Fibroblast of peridontal ligament (primary cell): ENCODE measurements at regions not wholly inside any gene's neighbourhood (a gene's known extent, or its start where the extent isn't known, plus 50 kb on each side); places are given as distances from the start of the nearest gene placed in this dataset.
A peak's percentile ranks its signal among the peaks of the same experiment; 100 is the strongest.
"Not testable (repeated sequence)": the region's sequence is repeated elsewhere in the genome, so short reads cannot be mapped to it uniquely, and the experiment has no call there.

Experiments used
- DNase-seq: peaks from one replicate; pipeline ENCODE4 v3.0.0-alpha.2; 2010; ENCODE audit errors: extremely low read depth

GRCh38 chr13:34166406-34166805, 348.5 kb downstream of the RFC3 start:
- DNase-seq, result no peak

DNA sequence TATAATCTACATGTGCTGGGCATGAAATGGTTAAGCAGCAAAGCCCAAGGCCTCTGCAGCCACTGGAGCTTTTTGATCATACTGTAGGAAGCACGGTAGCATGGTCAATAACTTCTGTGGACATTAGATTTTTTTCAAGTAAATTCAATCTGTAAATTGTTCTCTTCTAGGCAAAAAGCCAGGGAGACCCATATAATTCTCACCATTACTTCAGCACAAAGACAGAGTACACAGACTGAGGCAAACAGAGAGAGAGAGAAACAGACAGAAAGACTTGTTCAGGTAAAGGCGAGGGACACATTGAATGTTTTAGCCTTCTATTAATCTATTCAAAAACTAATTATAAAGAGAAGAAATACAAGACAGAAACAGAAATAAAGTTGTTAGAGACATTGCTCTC, 349.4 kb downstream of the RFC3 start:
- DNase-seq, result no peak

GRCh38 chr13:34172048-34172447, 354.1 kb downstream of the RFC3 start:
- DNase-seq, result peak; percentile 60

GRCh38 chr13:34174671-34175145, 356.8 kb downstream of the RFC3 start:
- DNase-seq, result peak; percentile 70

GRCh38 chr13:34175551-34175950, 357.6 kb downstream of the RFC3 start:
- no peak for DNase-seq

- no peak for DNase-seq
Measured at GRCh38 chr13:34176633-34177032, 358.7 kb downstream of the RFC3 start.

DNA sequence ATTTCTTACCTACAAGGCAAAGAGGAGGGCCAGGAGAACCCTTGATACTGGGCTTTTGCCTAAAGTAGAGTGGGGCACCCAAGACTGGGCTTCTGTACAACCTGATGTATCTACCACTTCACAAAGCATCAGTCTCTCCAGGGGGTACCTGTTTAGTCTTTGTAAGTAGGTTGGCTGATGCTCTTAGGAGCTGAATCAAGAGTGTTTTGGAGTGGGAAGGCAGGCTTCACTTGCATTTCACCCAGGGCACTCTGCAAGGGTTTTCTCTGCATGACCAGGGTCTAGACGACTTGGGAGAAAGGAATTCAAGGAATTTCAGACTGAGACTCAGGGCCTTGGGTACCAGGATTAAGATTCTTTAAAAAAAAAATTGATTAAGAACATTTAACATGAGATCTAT, 361.5 kb downstream of the RFC3 start:
- no peak for DNase-seq

- DNase-seq, result no peak
Measured at GRCh38 chr13:34179927-34180326, 362.0 kb downstream of the RFC3 start.

GRCh38 chr13:34181256-34181655, 363.3 kb downstream of the RFC3 start:
- not testable (repeated sequence) for DNase-seq

- no peak for DNase-seq
Measured at GRCh38 chr13:34189946-34190345, 372.0 kb downstream of the RFC3 start.

DNA sequence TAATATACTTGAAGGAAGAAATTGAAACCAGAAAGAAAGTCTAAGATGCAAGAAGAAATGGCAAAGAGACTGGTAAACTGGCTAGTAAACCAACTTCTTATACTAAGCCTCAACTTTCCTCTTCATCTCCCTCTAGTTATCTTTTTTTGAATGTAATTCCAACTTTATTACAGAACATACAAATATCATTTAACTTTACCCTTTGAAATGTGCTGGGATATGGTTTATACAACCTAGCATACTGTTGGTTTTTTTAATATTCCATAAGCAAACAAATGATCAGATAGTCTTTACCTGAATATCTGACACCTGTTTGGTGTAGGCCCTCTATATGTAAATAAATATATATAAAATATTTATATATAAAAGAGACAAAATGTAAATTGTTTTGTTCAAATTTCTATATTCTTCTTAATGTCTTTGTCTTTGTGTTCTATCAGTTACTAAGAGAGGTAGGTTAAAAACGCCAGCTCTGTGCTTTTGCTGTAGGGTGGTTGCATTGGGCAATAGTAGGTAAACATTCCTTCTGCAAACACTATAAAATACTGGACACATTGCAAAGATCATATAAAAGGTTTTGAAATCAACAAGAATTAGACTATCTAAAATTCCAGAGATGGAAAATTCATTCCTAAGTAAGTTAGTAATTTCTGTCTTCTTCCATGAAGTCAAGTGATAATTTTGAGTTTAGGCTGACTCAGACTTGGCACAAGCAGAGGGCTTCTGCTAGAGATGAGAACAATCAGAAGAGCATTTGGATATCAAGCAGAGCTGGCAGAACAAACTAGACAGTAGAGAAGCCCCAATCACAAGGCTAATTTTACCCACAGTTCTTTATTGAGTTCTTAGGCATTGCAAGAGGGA, 383.3 kb downstream of the RFC3 start:
- DNase-seq, result peak; percentile 85

- DNase-seq, result peak; percentile 71
Measured at GRCh38 chr13:34207334-34207733, 389.4 kb downstream of the RFC3 start.

DNA sequence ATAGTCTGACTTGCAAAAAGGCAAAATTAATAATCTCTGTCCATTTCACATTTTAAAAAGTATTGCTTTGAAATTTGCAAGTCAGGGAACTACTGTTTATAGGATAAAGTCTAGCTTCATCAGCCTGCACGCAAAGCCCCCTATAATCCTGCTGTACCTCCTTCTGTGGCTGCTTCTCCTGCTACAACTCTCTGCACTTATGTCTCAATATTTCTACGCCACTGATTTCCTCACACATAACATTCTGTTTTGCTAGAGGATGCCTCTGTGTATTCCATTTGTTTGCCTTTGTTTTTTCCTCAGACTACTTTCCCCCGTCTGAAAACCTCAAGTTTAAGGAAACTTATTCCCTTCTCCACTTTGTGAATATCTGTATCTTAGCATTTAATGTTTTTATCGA, 389.9 kb downstream of the RFC3 start:
- peak; percentile 32 for DNase-seq

DNA sequence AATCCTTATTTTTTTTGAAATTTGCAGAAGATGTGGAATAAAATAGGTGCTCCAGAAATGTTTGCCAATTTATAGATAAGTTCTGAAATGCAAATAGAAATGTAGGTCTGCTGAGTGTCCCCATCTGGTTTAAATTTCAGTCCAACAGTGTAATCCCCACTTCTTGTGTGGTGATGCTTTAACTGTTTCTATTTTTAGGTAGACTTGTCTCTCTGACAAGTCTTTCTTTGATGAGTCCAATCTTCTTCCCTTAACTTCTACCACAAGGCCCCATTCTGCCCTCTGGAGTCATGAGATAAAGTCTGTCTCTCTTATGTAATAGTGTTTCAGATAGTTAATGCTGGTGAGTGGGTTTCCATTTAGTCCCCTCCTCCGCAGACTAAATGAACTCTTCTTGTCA, 390.4 kb downstream of the RFC3 start:
- DNase-seq, result peak; percentile 70

DNA sequence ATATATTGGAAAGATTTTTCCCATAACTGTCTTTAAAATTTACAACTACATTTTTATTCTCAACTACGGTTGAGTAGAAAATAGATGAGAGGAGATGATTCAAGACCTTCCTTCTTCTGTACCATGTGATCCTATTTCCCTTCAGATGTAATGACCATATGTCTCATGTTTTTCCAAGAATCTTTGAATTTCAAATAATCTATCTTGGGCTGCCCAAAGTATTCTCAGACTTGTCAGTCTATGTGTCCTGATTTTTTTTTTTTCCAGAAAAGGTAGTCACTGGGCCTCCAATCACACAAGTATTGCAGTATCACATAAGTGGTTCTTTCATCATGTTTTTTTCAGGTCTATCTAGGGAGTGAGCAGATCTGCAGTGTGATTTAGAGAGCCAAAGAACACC, 392.4 kb downstream of the RFC3 start:
- DNase-seq, result no peak

GRCh38 chr13:34214686-34215085, 396.7 kb downstream of the RFC3 start:
- peak; percentile 37 for DNase-seq

- peak; percentile 12 for DNase-seq
Measured at GRCh38 chr13:34216256-34216655, 398.3 kb downstream of the RFC3 start.

DNA sequence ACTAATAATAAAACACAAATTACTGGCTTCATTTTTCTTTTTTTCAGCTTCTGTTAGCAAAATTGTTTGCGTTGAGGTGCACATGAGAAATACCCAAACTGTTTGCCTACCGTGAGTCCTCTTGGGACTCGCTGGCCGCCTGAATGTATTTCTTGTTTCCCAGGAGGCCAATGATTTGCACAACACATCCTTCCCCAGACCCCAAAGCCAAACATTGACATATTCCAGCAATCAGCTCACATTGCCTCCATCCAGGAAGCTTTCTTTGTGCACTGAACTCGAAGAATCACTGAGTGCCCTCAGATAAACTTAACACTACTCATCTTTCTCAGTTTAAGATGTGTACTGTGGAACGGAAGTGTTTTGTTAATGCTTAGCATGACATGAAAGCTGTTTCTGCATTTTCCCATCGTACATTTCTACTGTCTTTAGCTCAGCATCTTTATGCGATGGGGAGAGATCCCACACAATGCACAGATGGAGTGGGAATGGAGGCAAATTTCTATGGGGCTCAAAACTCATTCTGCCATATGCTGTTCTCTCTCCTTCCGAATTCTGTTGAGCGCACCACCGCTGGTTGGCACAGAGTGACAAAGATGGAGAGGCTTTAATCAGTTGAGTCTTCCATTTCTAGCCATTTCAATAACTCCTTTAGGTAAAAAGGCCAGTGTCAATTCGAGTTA, 399.5 kb downstream of the RFC3 start:
- DNase-seq, result no peak

DNA sequence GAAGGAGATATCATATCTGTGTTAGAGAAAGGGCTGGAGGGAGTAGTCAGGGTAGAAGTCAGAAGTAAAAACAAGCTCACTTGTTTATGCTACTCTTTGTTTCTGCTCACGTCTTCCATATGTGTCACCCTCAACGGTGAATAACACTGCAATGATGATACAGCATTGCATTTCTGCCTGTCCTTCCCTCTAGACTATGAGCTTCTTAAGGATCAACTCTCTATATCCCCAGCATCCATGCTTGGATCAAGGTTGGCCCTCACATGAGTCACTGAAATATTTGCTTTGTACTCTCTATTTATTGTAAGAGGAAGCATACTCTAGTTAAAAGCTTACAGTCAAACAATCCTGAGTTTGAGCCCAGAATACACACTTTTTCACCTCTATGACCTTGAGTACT, 406.0 kb downstream of the RFC3 start:
- no peak for DNase-seq

DNA sequence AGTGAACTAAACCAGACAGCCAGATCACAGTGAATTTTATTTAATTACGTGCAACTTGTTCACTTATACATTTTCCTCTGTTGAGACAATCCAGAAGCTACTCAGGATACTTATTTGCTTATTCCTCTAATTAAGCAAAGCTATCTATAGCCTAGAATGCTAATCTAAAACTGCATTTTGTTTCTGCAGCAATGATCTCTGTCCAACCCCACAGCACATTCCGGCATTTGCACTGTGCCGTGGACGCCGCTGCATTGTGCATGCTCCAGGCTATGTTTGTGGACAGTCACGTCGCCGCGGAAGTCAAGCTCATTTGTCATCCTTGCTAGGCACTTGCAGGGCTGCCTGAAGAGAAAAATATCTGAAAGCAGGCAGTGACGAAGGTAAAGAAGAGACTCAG, 406.9 kb downstream of the RFC3 start:
- no peak for DNase-seq

GRCh38 chr13:34230271-34230670, 412.3 kb downstream of the RFC3 start:
- no peak for DNase-seq

DNA sequence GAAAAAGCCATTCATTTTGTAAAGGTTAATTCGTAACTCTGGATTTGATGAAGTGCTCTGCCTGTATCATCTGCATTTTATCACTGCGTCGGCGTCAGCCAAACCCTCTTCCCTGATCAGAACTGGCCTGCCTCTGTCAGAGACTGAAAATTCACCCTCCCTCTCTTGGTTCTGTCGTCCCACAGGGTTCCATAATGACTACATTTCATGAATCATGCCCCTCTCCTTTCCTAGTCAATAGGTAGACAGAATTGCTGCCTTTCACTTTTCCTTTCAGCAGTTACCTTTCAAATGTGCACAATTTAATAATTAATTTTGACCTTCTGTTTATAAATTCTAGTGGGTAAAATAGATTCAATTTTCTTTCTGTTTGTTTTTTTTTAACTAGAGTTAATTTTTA, 423.4 kb downstream of the RFC3 start:
- DNase-seq, result no peak

GRCh38 chr13:34243403-34243802, 425.5 kb downstream of the RFC3 start:
- DNase-seq, result no peak
